Upper lobe of right lung (tissue), 1 donor: ENCODE measurements at regions not wholly inside any gene's neighbourhood (a gene's known extent, or its start where the extent isn't known, plus 50 kb on each side); places are given as distances from the start of the nearest gene placed in this dataset.

Experiments
- ATAC-seq: fragments of 200-7000 bp; cut with Tn5 transposase; one replicate; pipeline ENCODE4 v1.9.1; 2020; ENCODE audit warnings: mild to moderate bottlenecking, moderate library complexity
- DNase-seq: peaks from one replicate; pipeline ENCODE4 v3.0.0-alpha.2; 2020
- H3K27ac ChIP-seq: fragments of 200-600 bp; one replicate; pipeline ENCODE4 v1.8.0; 2022
- H3K27me3 ChIP-seq: fragments of 200-600 bp; one replicate; pipeline ENCODE4 v1.8.0; 2022; ENCODE audit warnings: mild to moderate bottlenecking
- H3K36me3 ChIP-seq: fragments of 200-600 bp; one replicate; pipeline ENCODE4 v1.8.0; 2022
- H3K4me1 ChIP-seq: fragments of 200-600 bp; one replicate; pipeline ENCODE4 v1.8.0; 2022
- H3K4me3 ChIP-seq: fragments of 200-600 bp; one replicate; pipeline ENCODE4 v1.8.0; 2022; ENCODE audit warnings: mild to moderate bottlenecking
- H3K9me3 ChIP-seq: fragments of 200-600 bp; one replicate; pipeline ENCODE4 v1.8.0; 2022
- intact Hi-C: fragments of 100-400 bp; cut with DNase I; formaldehyde crosslinking; loops from one replicate; pipeline ENCODE4 v1.11.0; 2022
- TF ChIP-seq, protein P1 (sequence below): fragments of 200-600 bp; IDR thresholded peaks from one replicate; pipeline ENCODE4 v1.8.0; 2022; ENCODE audit warnings: antibody characterized with exemption
- donor health status: DM: no; HTN: yes; CAD: no; lungs with severe emphysema.

GRCh38 chr7:155893664-155894063 is 81.4 kb upstream of the SHH start:
- TF ChIP-seq, protein P1, sequence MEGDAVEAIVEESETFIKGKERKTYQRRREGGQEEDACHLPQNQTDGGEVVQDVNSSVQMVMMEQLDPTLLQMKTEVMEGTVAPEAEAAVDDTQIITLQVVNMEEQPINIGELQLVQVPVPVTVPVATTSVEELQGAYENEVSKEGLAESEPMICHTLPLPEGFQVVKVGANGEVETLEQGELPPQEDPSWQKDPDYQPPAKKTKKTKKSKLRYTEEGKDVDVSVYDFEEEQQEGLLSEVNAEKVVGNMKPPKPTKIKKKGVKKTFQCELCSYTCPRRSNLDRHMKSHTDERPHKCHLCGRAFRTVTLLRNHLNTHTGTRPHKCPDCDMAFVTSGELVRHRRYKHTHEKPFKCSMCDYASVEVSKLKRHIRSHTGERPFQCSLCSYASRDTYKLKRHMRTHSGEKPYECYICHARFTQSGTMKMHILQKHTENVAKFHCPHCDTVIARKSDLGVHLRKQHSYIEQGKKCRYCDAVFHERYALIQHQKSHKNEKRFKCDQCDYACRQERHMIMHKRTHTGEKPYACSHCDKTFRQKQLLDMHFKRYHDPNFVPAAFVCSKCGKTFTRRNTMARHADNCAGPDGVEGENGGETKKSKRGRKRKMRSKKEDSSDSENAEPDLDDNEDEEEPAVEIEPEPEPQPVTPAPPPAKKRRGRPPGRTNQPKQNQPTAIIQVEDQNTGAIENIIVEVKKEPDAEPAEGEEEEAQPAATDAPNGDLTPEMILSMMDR: no peak
- no peaks in the 10 kb centered on the region for H3K27me3 ChIP-seq
- no peaks in the 10 kb centered on the region for H3K9me3 ChIP-seq
- H3K4me1 ChIP-seq: no peaks in the 10 kb centered on the region
- DNase-seq (peak; percentile 7), ATAC-seq (no peak)
- no peak overlapping the region for H3K4me3 ChIP-seq
- H3K27ac ChIP-seq: no peak overlapping the region
- H3K36me3 ChIP-seq: no peaks in the 10 kb centered on the region
- intact Hi-C loops: no loop called here

GRCh38 chr7:155893176-155893575 is 80.9 kb upstream of the SHH start:
- no peaks in the 10 kb centered on the region for H3K27me3 ChIP-seq
- H3K4me3 ChIP-seq: no peak overlapping the region
- DNase-seq: peak; percentile 43
- intact Hi-C loops: no loop called here
- TF ChIP-seq, protein P1: no peak
- ATAC-seq: no peak
- no peaks in the 10 kb centered on the region for H3K36me3 ChIP-seq
- H3K27ac ChIP-seq: no peak overlapping the region
- H3K4me1 ChIP-seq: no peaks in the 10 kb centered on the region
- no peaks in the 10 kb centered on the region for H3K9me3 ChIP-seq

- Histone ChIP-seq H3K27ac (no peak overlapping the region), H3K36me3 (no peaks in the 10 kb centered on the region), H3K4me3 (no peak overlapping the region), H3K27me3 (no peaks in the 10 kb centered on the region), H3K9me3 (no peaks in the 10 kb centered on the region), H3K4me1 (no peaks in the 10 kb centered on the region)
- peak; percentile 91 for ATAC-seq
- TF ChIP-seq, protein P1: no peak
- peak; percentile 86 for DNase-seq
- intact Hi-C loops: no loop called here
These were observed 77.6 kb upstream of the SHH start for GRCh38 chr7:155889636-155890511.

DNA sequence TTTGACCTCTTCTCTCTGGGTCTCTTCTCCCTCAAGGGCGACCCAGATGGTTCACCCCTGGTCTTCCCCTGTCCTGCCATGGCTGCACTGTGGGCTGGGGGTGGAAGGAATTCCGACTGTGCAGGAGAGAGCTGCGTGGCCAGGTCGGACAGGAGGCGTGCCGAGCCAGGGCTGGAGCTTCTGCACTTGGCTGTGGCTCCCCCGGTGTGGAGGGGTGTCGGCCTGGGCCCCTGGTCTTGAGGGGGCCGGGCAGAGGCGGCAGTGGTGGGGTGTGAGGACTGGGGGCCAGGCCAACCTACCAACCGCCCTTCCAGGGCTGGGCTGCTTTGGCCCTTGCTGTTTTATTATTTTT is 74.9 kb upstream of the SHH start:
- no peaks in the 10 kb centered on the region for H3K36me3 ChIP-seq
- no peaks in the 10 kb centered on the region for H3K9me3 ChIP-seq
- no peaks in the 10 kb centered on the region for H3K27me3 ChIP-seq
- TF ChIP-seq, protein P1: no peak
- ATAC-seq: no peak
- intact Hi-C loops: no loop called here
- no peak overlapping the region for H3K4me3 ChIP-seq
- no peak overlapping the region for H3K27ac ChIP-seq
- H3K4me1 ChIP-seq: no peaks in the 10 kb centered on the region
- DNase-seq: no peak

- Histone ChIP-seq H3K27ac (no peak overlapping the region), H3K9me3 (no peaks in the 10 kb centered on the region), H3K4me3 (no peak overlapping the region), H3K27me3 (no peaks in the 10 kb centered on the region), H3K4me1 (no peaks in the 10 kb centered on the region), H3K36me3 (no peaks in the 10 kb centered on the region)
- TF ChIP-seq, protein P1: no peak
- intact Hi-C loops: no loop called here
- DNase-seq (no peak), ATAC-seq (no peak)
These were observed 74.3 kb upstream of the SHH start for GRCh38 chr7:155886391-155887173.
